A673 (cell line): ENCODE measurements at regions not wholly inside any gene's neighbourhood (a gene's known extent, or its start where the extent isn't known, plus 50 kb on each side); places are given as distances from the start of the nearest gene placed in this dataset.

Source experiments
- BruUV-seq: library from RNA; stranded (reverse); fragments of 400-500 nt; replicated peaks from 2 replicates; lab custom pipeline; 2021; lab: Mats Ljungman, UMichigan
- CTCF ChIA-PET: fragments of 300-600 bp; sonication (Branson Sonifier 250); formaldehyde crosslinking; loops from one replicate; lab custom pipeline; 2022; ENCODE audit warnings: antibody characterized with exemption; lab: Charles Lee
- POLR2A ChIA-PET: fragments of 300-600 bp; sonication (Branson Sonifier 250); formaldehyde crosslinking; loops from one replicate; lab custom pipeline; 2022; ENCODE audit warnings: antibody characterized with exemption; ENCODE audit not compliant: low non-redundant PET; lab: Charles Lee
- DNase-seq: peaks from one replicate; pipeline ENCODE4 v3.0.0-alpha.2; 2015; ENCODE audit warnings: low spot score
- H3K27ac ChIP-seq: fragments of 200-600 bp; sonication (generic); 2 replicates; pipeline ENCODE4 v1.5.1; 2016; ENCODE audit warnings: mixed run types, low read depth, mild to moderate bottlenecking, mixed read lengths, antibody characterized with exemption, low read length; ENCODE audit not compliant: poor library complexity, severe bottlenecking
- H3K27me3 ChIP-seq: fragments of 200-600 bp; sonication (generic); replicated peaks from 2 replicates; pipeline ENCODE4 v1.6.1; 2017; ENCODE audit warnings: mixed run types, low read depth, mild to moderate bottlenecking, mixed read lengths, antibody characterized with exemption, low read length; ENCODE audit not compliant: insufficient read depth, poor library complexity
- H3K36me3 ChIP-seq: fragments of 200-600 bp; sonication (generic); 2 replicates; pipeline ENCODE4 v1.6.1; 2016; ENCODE audit warnings: mixed run types, mild to moderate bottlenecking, mixed read lengths, antibody characterized with exemption, low read length; ENCODE audit not compliant: insufficient read depth, poor library complexity, severe bottlenecking
- H3K4me1 ChIP-seq: fragments of 200-600 bp; sonication (generic); 2 replicates; pipeline ENCODE4 v1.6.1; 2017; ENCODE audit warnings: mixed run types, mild to moderate bottlenecking, mixed read lengths, antibody characterized with exemption, low read length; ENCODE audit not compliant: insufficient read depth, poor library complexity, severe bottlenecking
- H3K4me3 ChIP-seq: fragments of 200-600 bp; sonication (generic); 2 replicates; pipeline ENCODE4 v1.5.1; 2016; ENCODE audit warnings: low read depth, mixed run types, mild to moderate bottlenecking, mixed read lengths, low read length; ENCODE audit not compliant: poor library complexity, severe bottlenecking
- H3K9me3 ChIP-seq: fragments of 200-600 bp; sonication (generic); 2 replicates; pipeline ENCODE4 v1.6.1; 2016; ENCODE audit warnings: mixed run types, low read depth, mild to moderate bottlenecking, mixed read lengths, antibody characterized with exemption, low read length; ENCODE audit not compliant: poor library complexity, severe bottlenecking
- EZH2 ChIP-seq: fragments of 200-600 bp; sonication (generic); IDR thresholded peaks from 2 replicates; pipeline ENCODE4 v1.6.1; 2017; ENCODE audit warnings: borderline replicate concordance, low read depth, mild to moderate bottlenecking, mixed read lengths, antibody characterized with exemption, low read length; ENCODE audit not compliant: poor library complexity, severe bottlenecking
- intact Hi-C: fragments of 100-400 bp; cut with micrococcal nuclease; formaldehyde crosslinking; loops from one replicate; pipeline ENCODE4 v1.10.0; 2022; ENCODE audit not compliant: unreplicated experiment
- TF ChIP-seq, protein P1 (sequence below): fragments of 300-800, 200-600 bp; sonication (generic); conservative IDR thresholded peaks from 2 replicates; pipeline ENCODE4 v1.5.1; 2017; ENCODE audit warnings: low read depth, mild to moderate bottlenecking, antibody characterized with exemption, low read length, moderate library complexity, mixed read lengths

DNA sequence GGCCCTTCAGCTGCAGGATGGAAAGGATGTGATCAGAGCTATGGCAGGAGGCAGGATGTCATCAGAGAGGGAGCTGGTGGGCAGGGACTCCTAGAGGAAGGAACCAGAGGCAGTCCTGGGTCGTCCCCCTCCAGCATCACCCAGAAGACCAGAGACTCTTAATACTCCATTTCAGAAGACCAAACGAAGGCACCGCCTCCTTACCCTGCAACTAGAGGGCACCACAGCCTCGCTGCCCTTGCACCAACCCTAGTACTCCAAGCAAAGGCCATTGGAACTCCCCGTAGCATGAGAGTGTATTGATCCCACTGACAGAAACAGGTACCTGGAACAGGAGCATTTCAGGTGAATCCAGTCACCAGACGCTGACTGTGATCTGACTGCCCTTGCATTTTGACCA lies 598.1 kb downstream of the NPHP4 start:
- H3K27ac ChIP-seq = no peak overlapping the region
- intact Hi-C loops = no loop called here
- ChIA-PET POLR2A (no interaction called here), CTCF (no interaction called here)
- DNase-seq = no peak
- H3K27me3 ChIP-seq = peaks cover 3% of the 10 kb centered on the region
- TF ChIP-seq, protein P1, sequence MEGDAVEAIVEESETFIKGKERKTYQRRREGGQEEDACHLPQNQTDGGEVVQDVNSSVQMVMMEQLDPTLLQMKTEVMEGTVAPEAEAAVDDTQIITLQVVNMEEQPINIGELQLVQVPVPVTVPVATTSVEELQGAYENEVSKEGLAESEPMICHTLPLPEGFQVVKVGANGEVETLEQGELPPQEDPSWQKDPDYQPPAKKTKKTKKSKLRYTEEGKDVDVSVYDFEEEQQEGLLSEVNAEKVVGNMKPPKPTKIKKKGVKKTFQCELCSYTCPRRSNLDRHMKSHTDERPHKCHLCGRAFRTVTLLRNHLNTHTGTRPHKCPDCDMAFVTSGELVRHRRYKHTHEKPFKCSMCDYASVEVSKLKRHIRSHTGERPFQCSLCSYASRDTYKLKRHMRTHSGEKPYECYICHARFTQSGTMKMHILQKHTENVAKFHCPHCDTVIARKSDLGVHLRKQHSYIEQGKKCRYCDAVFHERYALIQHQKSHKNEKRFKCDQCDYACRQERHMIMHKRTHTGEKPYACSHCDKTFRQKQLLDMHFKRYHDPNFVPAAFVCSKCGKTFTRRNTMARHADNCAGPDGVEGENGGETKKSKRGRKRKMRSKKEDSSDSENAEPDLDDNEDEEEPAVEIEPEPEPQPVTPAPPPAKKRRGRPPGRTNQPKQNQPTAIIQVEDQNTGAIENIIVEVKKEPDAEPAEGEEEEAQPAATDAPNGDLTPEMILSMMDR = no peak
- no peak for TF ChIP-seq EZH2
- no peaks in the 10 kb centered on the region for H3K9me3 ChIP-seq
- no peak overlapping the region for H3K4me3 ChIP-seq
- no TSS peak for BruUV-seq
- H3K4me1 ChIP-seq = no peaks in the 10 kb centered on the region
- H3K36me3 ChIP-seq = no peaks in the 10 kb centered on the region

DNA sequence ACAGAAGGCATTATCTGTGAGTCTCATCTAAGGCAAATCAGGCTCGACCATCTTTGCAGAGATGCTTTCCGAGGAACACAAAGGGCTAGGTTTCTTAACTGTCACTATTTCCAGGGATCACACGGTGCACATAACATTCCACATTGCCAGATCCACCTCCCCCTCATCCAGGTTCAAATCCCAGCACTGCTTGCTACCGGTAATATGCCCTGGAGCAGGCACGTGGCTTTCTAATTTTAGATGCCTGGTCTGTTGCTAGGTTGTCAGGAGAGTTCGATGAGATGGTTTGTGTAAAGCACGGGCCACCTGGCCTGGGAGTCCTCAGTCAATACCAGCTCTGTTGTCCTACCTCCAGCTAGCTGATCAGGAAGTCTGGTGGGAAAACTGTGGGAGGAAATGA lies 598.6 kb downstream of the NPHP4 start:
- Histone ChIP-seq H3K9me3 (no peaks in the 10 kb centered on the region), H3K4me3 (no peak overlapping the region), H3K27ac (no peak overlapping the region), H3K27me3 (peaks cover 8% of the 10 kb centered on the region), H3K36me3 (no peaks in the 10 kb centered on the region), H3K4me1 (no peaks in the 10 kb centered on the region)
- ChIA-PET CTCF (no interaction called here), POLR2A (no interaction called here)
- intact Hi-C loops = no loop called here
- TF ChIP-seq EZH2 = no peak
- TF ChIP-seq, protein P1 = no peak
- DNase-seq = no peak
- no TSS peak for BruUV-seq

GRCh38 chr1:5393146-5393545 lies 599.1 kb downstream of the NPHP4 start:
- no peaks in the 10 kb centered on the region for H3K4me1 ChIP-seq
- ChIA-PET CTCF (no interaction called here), POLR2A (no interaction called here)
- no peaks in the 10 kb centered on the region for H3K36me3 ChIP-seq
- peaks cover 13% of the 10 kb centered on the region for H3K27me3 ChIP-seq
- no peak for TF ChIP-seq EZH2
- TF ChIP-seq, protein P1 = no peak
- H3K27ac ChIP-seq = no peak overlapping the region
- no TSS peak for BruUV-seq
- intact Hi-C loops = no loop called here
- H3K4me3 ChIP-seq = no peak overlapping the region
- no peaks in the 10 kb centered on the region for H3K9me3 ChIP-seq
- DNase-seq = no peak
